Calu3 (cell line): ENCODE measurements at regions not wholly inside any gene's neighbourhood (a gene's known extent, or its start where the extent isn't known, plus 50 kb on each side); places are given as distances from the start of the nearest gene placed in this dataset.

ENCODE experiments used
- BruUV-seq: library from RNA; stranded (reverse); fragments of 400-500 nt; replicated peaks from 2 replicates; lab custom pipeline; 2021; lab: Mats Ljungman, UMichigan
- CTCF ChIA-PET: fragments of 300-600 bp; sonication (Branson Sonifier 250); formaldehyde crosslinking; loops from one replicate; lab custom pipeline; 2022; ENCODE audit warnings: antibody characterized with exemption; lab: Charles Lee
- DNase-seq: peaks from one replicate; pipeline ENCODE4 v3.0.0; 2022
- H3K27ac Mint-ChIP-seq: one replicate; pipeline ENCODE4 v1.8.0; 2022; ENCODE audit warnings: mixed read lengths; ENCODE audit not compliant: unreplicated experiment
- H3K27me3 Mint-ChIP-seq: one replicate; pipeline ENCODE4 v1.8.0; 2022; ENCODE audit warnings: mixed read lengths; ENCODE audit not compliant: unreplicated experiment
- H3K36me3 Mint-ChIP-seq: one replicate; pipeline ENCODE4 v1.8.0; 2022; ENCODE audit warnings: mild to moderate bottlenecking, moderate library complexity, mixed read lengths; ENCODE audit not compliant: insufficient read depth, unreplicated experiment
- H3K4me1 Mint-ChIP-seq: one replicate; pipeline ENCODE4 v1.8.0; 2022; ENCODE audit warnings: mild to moderate bottlenecking, low read depth, mixed read lengths; ENCODE audit not compliant: unreplicated experiment
- H3K4me3 Mint-ChIP-seq: one replicate; pipeline ENCODE4 v1.8.0; 2022; ENCODE audit warnings: mild to moderate bottlenecking, low read depth, moderate library complexity, mixed read lengths; ENCODE audit not compliant: unreplicated experiment
- H3K9me3 Mint-ChIP-seq: one replicate; pipeline ENCODE4 v1.8.0; 2022; ENCODE audit warnings: low read depth, mixed read lengths; ENCODE audit not compliant: unreplicated experiment
- intact Hi-C: fragments of 100-400 bp; cut with micrococcal nuclease; formaldehyde crosslinking; loops from one replicate; pipeline ENCODE4 v1.10.0; 2022; ENCODE audit not compliant: unreplicated experiment
- TF ChIP-seq, protein P1 (sequence below): fragments of 200-600 bp; IDR thresholded peaks from one replicate; pipeline ENCODE4 v1.8.0; 2022; ENCODE audit warnings: antibody characterized with exemption; ENCODE audit not compliant: unreplicated experiment

DNA sequence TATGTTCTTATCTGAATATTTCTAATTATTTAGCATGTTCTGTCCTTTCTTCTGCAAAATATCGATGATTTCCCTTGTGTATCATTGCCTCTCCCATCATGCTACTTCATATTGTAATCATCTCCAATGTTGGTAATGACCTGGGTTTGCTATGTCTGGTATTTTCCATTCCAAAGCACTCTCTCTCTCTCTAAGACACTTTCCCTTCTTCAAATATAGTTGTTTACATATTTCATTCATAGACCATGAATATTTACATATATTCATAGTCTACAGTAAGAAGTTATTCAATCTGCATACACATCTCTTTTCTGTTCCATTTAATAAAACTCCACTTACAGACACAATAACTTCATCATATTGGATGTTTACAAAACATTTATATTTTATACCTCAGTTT, 1516.5 kb upstream of the FLRT2 start:
- DNase-seq: no peak
- no peaks in the 10 kb centered on the region for H3K27me3 Mint-ChIP-seq
- TF ChIP-seq, protein P1, sequence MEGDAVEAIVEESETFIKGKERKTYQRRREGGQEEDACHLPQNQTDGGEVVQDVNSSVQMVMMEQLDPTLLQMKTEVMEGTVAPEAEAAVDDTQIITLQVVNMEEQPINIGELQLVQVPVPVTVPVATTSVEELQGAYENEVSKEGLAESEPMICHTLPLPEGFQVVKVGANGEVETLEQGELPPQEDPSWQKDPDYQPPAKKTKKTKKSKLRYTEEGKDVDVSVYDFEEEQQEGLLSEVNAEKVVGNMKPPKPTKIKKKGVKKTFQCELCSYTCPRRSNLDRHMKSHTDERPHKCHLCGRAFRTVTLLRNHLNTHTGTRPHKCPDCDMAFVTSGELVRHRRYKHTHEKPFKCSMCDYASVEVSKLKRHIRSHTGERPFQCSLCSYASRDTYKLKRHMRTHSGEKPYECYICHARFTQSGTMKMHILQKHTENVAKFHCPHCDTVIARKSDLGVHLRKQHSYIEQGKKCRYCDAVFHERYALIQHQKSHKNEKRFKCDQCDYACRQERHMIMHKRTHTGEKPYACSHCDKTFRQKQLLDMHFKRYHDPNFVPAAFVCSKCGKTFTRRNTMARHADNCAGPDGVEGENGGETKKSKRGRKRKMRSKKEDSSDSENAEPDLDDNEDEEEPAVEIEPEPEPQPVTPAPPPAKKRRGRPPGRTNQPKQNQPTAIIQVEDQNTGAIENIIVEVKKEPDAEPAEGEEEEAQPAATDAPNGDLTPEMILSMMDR: no peak
- no peaks in the 10 kb centered on the region for H3K36me3 Mint-ChIP-seq
- H3K27ac Mint-ChIP-seq: no peak overlapping the region
- no peak overlapping the region for H3K4me3 Mint-ChIP-seq
- peaks cover 20% of the 10 kb centered on the region for H3K9me3 Mint-ChIP-seq
- no peaks in the 10 kb centered on the region for H3K4me1 Mint-ChIP-seq
- CTCF ChIA-PET: no interaction called here
- no TSS peak for BruUV-seq
- intact Hi-C loops: no loop called here

GRCh38 chr14:84017495-84017894, 1512.4 kb upstream of the FLRT2 start:
- Mint-ChIP-seq H3K36me3 (no peaks in the 10 kb centered on the region), H3K4me1 (no peaks in the 10 kb centered on the region), H3K27me3 (no peaks in the 10 kb centered on the region), H3K27ac (no peak overlapping the region), H3K9me3 (peaks cover 13% of the 10 kb centered on the region), H3K4me3 (no peak overlapping the region)
- no peak for DNase-seq
- TF ChIP-seq, protein P1: no peak
- CTCF ChIA-PET: no interaction called here
- intact Hi-C loops: no loop called here
- BruUV-seq: no TSS peak

DNA sequence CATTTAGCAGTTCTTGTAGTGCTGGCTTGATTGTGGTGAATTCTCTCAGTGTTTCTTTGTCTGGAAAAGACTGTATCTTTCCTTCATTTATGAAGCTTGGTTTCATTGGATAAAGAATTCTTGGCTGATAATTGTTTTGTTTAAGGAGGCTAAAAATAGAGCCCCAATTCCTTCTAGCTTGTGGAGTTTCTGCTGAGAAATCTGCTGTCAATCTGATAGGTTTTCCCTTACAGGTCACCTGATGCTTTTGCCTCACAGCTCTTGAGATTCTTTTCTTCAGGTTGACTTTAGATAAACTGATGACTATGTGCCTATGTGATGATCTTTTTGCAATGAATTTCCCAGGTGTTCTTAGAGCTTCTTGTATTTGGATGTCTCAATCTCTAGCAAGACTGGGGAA, 1508.5 kb upstream of the FLRT2 start:
- Mint-ChIP-seq H3K36me3 (no peaks in the 10 kb centered on the region), H3K9me3 (peaks cover 11% of the 10 kb centered on the region), H3K4me1 (no peaks in the 10 kb centered on the region), H3K4me3 (no peak overlapping the region), H3K27ac (no peak overlapping the region), H3K27me3 (no peaks in the 10 kb centered on the region)
- no TSS peak for BruUV-seq
- no peak for DNase-seq
- CTCF ChIA-PET: no interaction called here
- TF ChIP-seq, protein P1: no peak
- intact Hi-C loops: no loop called here

GRCh38 chr14:84024231-84024820, 1505.6 kb upstream of the FLRT2 start:
- no peaks in the 10 kb centered on the region for H3K27me3 Mint-ChIP-seq
- TF ChIP-seq, protein P1: no peak

More at GRCh38 chr14:84024231-84024820, 1505.6 kb upstream of the FLRT2 start:
- intact Hi-C loops: no loop called here
- no peaks in the 10 kb centered on the region for H3K4me1 Mint-ChIP-seq
- CTCF ChIA-PET: interaction anchor here (0.5 kb wide), 1 partner anchor 11 kb away, joined by 3 read pairs; no protein-coding TSS in a partner anchor
- H3K9me3 Mint-ChIP-seq: peaks cover 14% of the 10 kb centered on the region
- no TSS peak for BruUV-seq
- no peak for DNase-seq
- no peak overlapping the region for H3K4me3 Mint-ChIP-seq
- H3K36me3 Mint-ChIP-seq: no peaks in the 10 kb centered on the region
- no peak overlapping the region for H3K27ac Mint-ChIP-seq
